ENCODE measurements at regions not wholly inside any gene's neighbourhood (a gene's known extent, or its start where the extent isn't known, plus 50 kb on each side); places are given as distances from the start of the nearest gene placed in this dataset.

GRCh38 chr2:134185639-134186038, 68.2 kb upstream of the MGAT5 start:
- DNase-seq (ENCODE audit: extremely low read depth, low read depth), result no peak
- TF ChIP-seq CTCF (IDR thresholded peaks at IDR 0.05; ENCODE audit: low read depth, low read length), result no peak

- DNase-seq (ENCODE audit: extremely low read depth, low read depth), result no peak
Observed at GRCh38 chr2:134189009-134189720, 64.7 kb upstream of the MGAT5 start.

GRCh38 chr2:134190062-134190806, 63.6 kb upstream of the MGAT5 start:
- no peak for TF ChIP-seq CTCF (IDR thresholded peaks at IDR 0.05; ENCODE audit: low read depth, low read length)
- no peak for DNase-seq (ENCODE audit: extremely low read depth, low read depth)

More at GRCh38 chr2:134189009-134189720, 64.7 kb upstream of the MGAT5 start:
- TF ChIP-seq CTCF (IDR thresholded peaks at IDR 0.05; ENCODE audit: low read depth, low read length), result no peak

GRCh38 chr2:134190807-134191203, 63.1 kb upstream of the MGAT5 start:
- no peak for TF ChIP-seq CTCF (IDR thresholded peaks at IDR 0.05; ENCODE audit: low read depth, low read length)
- DNase-seq (ENCODE audit: extremely low read depth, low read depth), result no peak

- DNase-seq (ENCODE audit: extremely low read depth, low read depth), result no peak
- TF ChIP-seq CTCF (IDR thresholded peaks at IDR 0.05; ENCODE audit: low read depth, low read length), result no peak
Observed at GRCh38 chr2:134191835-134192234, 62.0 kb upstream of the MGAT5 start.

GRCh38 chr2:134193006-134193405, 60.9 kb upstream of the MGAT5 start:
- no peak for DNase-seq (ENCODE audit: extremely low read depth, low read depth)
- no peak for TF ChIP-seq CTCF (IDR thresholded peaks at IDR 0.05; ENCODE audit: low read depth, low read length)

GRCh38 chr2:134194519-134194918, 59.4 kb upstream of the MGAT5 start:
- no peak for TF ChIP-seq CTCF (IDR thresholded peaks at IDR 0.05; ENCODE audit: low read depth, low read length)
- DNase-seq (ENCODE audit: extremely low read depth, low read depth), result no peak
